DND-41 (cell line): ENCODE measurements at regions not wholly inside any gene's neighbourhood (a gene's known extent, or its start where the extent isn't known, plus 50 kb on each side); places are given as distances from the start of the nearest gene placed in this dataset.

Experiments used
- CTCF ChIP-seq: IDR thresholded peaks from 2 replicates; pipeline ENCODE4 v1.5.1; 2012; ENCODE audit warnings: borderline replicate concordance, low read length, moderate library complexity, mild to moderate bottlenecking; ENCODE audit not compliant: poor library complexity, severe bottlenecking; ENCODE audit errors: extremely low read depth
- EZH2 ChIP-seq: IDR thresholded peaks from 3 replicates; pipeline ENCODE4 v1.6.1; 2012; ENCODE audit warnings: borderline replicate concordance, low read depth, mild to moderate bottlenecking, moderate library complexity, low read length, inconsistent platforms; ENCODE audit not compliant: severe bottlenecking

- TF ChIP-seq CTCF (no peak), EZH2 (no peak)
Measured at GRCh38 chr11:110929129-110929528, 216.9 kb upstream of the ARHGAP20 start.
